Fibroblast of skin of back (primary cell): ENCODE measurements at regions not wholly inside any gene's neighbourhood (a gene's known extent, or its start where the extent isn't known, plus 50 kb on each side); places are given as distances from the start of the nearest gene placed in this dataset.
A peak's percentile ranks its signal among the peaks of the same experiment; 100 is the strongest.
"Not testable (repeated sequence)": the region's sequence is repeated elsewhere in the genome, so short reads cannot be mapped to it uniquely, and the experiment has no call there.

Experiments
- DNase-seq: peaks from one replicate; pipeline ENCODE4 v3.0.0-alpha.2; 2013

GRCh38 chr2:131639001-131639620 lies 111.4 kb downstream of the CCDC74A start:
- not testable (repeated sequence) for DNase-seq

DNA sequence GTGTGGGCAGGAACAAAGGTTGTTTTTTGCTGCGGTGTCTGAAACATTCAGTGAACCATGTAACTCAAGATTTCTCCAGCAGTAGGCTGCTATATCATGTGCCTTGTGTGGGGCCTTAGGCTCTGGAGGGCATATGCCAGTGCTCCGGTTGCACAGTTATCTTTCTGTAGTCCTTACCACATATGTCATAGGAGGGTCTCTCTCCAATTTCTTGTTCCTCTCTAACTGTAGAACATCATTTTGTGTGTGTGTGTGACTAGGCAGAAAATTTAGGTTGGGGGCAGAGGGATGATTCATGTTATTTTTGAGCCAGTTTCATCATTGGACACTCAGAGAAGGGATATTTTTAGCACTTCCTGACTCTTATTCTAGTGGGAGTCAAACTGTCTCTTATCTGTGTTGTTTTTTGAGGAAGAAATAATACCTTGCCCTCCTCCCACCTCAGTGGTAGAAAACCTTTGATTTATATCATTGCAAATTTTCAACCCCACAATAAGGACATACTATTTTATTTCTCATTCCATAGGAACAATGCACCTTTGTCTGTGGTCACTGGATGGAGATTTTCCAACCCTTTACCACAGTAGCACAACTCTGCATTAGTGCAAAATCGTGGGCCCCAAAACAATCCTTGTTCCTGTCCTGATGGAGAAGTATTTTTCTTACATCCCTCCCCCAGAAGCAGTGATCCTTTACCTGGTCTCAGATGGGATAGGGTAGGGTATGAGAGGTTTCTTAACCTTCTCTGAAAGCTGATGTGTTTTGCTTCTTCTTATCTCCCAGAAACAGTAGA lies 113.9 kb downstream of the CCDC74A start:
- DNase-seq: peak; percentile 80

DNA sequence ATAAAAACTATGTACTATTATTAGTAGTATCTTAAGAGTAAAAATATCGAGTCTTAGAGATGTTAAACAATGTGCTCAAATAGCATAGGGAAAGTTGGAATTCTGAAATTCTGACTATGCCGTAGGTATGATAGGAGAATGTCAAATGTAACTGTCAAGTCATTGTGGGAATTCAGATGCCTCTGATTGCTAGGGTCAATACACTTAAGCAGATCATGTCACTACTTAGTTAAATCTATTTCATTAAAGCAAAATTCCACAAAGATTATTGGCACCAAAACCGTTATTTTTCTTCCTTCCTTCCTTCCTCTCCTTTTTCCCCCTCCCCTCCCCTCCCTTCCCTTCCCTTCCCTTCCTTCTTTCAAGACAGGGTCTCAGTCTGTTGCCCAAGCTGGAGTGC lies 115.5 kb downstream of the CCDC74A start:
- DNase-seq: not testable (repeated sequence)

DNA sequence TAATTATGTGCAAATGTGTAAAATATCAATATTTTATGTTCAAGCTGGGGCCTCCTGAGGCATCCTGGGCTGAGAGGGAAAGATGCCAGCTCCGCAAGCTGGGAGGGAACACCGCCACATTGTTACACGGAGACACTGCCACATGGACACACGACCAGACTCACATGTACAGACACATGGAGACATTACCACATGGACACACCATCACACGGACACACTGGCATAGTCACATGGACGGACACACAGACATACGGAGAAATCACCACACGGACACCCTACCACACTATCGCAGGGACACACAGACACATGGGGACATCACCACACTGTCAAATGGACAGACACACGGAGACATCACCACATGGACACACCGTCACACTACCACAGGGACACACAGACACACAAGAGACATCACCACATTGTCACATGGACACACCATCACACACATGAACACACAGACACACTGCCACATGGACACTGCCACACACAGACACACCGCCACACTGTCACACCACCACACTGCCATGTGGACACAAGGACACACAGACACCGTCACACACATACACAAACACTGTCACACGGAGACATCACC lies 117.6 kb downstream of the CCDC74A start:
- no peak for DNase-seq

- DNase-seq: not testable (repeated sequence)
Observed at GRCh38 chr2:131646220-131646619, 118.5 kb downstream of the CCDC74A start.

DNA sequence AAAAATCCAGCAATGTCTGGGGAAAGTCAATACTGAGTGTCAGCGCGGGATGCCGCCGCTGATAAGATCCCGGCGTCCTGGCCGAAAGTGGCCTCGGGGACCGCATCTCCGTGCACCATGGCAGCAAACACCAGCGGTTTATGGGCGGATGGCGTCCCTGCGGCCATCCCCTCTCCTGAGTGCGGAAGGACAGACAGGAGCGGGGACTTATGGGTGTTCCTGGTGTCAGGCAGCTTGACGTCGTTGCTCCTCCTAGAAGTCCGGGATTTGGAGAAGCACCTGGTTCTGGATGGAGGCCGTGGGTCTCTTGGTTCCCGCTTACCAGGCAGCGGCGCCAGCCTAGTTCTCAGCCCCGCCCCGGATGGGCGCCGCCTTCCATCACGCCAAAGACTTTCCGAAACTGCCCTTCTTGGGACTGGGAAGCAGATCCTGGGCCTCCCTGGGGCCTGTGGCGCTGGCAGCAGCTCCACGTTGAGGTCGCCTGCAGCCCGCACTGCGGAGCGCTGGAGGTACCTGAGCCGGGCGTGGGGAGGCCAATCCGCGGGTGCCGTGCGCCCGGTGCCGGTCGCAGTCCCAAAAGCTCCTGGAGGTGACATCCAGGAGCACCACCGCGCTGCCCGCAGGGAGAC lies 119.1 kb downstream of the CCDC74A start:
- no peak for DNase-seq

GRCh38 chr2:131648565-131648964 lies 120.9 kb downstream of the CCDC74A start:
- not testable (repeated sequence) for DNase-seq

- DNase-seq: not testable (repeated sequence)
Observed at GRCh38 chr2:131652246-131652645, 124.6 kb downstream of the CCDC74A start.

DNA sequence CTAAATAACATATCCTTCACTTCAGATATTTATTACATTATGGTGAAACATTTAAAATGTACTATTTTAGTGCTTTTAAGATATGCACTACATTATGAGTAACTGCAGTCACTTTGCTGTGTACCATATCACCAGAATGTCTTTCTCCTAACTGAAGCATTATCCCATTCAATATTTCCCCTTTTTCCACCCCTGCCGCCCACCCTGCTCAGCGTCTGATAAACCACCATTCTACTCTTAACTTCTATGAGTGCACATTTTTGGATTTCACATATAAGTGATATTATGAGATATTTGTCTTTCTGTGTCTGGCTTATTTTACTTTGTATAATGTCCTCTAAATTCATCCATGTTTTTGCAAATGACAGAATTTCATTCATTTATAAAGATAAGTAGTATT lies 126.4 kb downstream of the CCDC74A start:
- DNase-seq: not testable (repeated sequence)

DNA sequence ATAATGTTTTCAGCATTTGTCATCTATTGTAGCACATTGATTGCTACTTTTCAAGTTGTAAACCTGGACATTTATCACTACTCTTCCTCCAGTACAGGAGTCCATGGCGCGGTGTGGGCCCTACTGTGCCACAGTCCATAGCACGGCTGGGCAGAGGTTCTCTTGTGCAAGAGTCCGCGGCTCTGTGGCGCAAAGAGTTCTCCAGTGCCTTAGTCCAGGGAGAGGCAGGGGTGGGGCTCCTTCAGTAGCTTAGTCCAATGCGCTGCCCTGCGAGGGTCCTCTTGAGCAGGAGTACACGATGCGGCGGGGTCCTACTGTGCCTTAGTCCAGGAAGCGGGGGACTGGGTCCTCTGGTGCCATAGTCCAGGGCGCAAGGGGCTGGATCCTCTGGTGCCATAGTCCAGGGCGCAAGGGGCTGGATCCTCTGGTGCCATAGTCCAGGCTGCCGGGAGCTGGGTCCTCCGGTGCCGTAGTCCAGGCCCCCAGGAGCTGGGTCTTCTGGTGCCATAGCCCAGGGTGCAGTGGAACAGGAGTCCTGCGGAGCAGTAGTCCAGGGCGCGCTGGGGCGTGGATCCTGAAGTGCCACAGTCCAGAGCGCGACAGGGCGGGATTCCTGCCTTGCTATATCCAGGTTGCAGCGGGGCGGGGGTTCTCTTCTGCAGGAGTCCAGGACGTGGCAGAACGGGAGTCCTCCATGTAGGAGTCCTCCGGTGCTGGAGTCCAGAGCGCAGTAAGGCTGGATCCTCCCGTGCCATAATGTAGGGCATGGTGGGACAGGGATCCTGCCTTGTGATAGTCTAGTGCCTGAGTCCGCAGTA lies 129.3 kb downstream of the CCDC74A start:
- DNase-seq: no peak

- DNase-seq: no peak
Observed at GRCh38 chr2:131657895-131658768, 130.4 kb downstream of the CCDC74A start.

GRCh38 chr2:131658769-131659131 lies 131.1 kb downstream of the CCDC74A start:
- DNase-seq: no peak

DNA sequence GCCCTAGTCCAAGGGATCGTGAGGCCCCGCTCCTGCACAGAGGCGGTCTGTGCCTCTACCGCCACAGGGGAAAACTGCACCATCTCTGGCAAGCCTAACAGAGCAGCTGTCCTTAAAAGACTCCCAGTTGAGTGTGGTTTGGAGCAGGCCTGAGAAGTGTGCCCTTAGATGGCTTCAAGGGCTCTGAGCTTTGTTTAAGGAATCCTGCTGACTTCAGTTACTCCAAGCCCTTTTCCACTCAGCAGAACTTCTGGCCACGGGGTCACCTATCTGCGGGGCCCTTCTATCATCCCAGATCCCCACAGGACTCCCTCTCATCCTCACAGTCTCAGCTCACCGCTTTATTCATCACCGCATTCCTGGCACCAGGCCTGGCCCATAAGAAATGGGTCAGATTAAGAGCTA lies 131.5 kb downstream of the CCDC74A start:
- DNase-seq: no peak

DNA sequence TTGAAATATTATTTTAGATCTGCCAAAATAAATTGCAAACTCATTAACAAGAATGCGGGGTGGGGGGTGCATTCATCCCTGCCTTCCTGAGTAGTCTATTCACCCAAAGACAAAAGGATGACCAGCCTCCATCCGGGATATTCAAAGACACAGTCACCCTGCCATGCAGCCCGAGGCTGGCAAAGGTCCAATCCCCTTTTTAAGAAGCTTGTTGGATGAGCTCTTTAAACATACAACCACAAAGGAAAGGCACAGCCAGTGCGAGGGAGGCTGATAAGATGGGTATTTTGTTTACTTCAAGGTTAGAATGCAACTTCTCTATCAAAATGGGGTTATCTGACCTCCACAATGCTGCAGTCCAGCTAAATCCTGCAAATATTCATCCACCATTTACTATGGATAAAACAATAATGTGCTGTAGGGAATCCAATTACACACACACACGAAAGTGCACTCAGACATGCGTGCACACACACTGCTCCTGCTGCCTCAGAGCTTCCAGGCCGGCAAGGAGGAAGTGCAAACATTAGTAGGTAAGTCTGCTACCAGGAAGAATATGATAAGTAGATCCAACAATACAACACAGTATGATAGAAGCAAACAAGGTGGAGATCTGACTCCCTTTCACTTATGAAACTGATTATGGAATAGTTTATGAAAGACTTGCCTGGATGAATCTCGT lies 133.6 kb downstream of the CCDC74A start:
- DNase-seq: not testable (repeated sequence)

DNA sequence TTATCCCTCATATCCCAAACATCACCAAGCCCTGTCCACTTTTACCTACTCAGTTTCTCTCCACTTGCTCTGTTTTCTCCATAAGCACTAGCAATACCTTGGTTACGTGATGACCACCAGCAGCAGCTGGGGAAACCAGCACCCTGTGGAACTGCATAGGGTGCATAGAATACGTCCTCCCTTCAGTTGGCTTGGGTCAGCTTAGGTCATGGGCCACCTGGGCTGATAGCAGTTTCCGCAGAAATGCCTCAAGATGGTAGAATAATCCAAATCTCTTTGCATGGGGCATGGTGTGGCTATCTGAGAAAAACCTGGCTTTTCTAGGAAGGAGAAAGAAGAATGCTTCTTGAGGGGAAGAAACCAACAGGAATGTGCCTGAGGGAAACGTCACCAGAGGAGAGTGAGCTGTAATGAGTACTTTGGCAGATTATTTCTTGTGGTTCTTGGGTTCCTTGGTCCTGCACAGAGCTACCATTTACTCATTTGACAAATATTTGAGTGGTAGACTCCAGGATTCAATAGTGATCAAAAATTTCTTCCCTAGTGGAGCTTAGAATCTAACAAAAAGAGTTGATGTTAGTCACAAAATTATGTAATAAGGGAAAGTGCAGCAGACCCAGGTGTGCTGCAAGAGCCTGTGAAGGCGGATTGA lies 134.3 kb downstream of the CCDC74A start:
- DNase-seq: peak; percentile 61

GRCh38 chr2:131663501-131663900 lies 135.8 kb downstream of the CCDC74A start:
- not testable (repeated sequence) for DNase-seq

DNA sequence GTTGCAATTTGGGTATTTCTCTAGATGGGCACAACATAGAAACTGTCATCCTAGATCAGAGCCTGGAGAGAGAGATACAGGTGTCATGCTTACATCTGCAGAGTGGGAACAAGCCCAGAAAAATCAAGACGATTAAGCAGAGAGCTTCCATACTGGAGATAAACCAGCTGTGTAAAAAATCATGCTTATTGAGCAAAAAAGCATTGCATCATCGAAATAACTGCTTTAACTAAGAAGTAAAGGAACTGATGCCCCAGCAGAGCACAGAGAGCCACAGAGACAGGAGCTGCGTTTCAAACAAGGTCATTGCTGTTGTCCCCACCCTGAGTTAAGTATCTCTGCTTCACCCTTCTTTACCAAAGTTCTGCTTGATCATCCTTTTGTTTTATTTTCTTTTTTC lies 138.0 kb downstream of the CCDC74A start:
- not testable (repeated sequence) for DNase-seq

DNA sequence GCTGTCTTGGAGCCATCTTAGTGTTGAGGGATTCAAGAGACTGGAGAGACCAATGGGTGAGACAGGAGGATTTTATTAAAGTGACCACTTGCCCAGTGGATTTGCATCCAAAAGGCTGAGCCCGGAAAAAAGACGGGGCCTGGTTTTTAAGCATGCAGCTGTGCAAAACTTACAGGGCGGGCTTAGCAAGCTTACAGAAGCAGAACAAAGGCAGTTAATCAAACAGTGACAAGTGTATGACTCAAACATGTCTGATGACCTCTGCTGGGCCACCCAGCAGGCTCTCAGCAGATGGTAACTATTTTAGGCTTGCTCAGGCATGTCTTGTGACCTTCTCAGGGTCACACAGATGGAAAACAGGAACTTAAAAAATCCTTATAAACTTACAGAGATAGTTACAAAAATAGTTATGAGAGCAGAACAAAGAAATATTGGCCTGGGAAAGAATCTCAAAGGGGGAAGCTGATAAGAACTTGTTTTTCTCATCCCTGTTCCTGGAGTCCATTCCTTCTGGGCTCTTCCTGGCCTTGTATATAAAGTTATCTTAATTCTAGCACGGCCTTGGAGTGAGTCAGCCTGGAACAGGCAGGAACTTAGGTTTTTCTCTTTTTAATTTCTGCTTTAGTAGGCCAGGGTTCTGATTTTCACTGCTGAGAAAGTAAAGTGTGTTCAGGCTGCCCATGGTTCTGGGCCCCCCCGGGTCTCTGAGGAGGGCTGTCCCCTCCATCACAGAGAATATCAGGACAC lies 141.3 kb downstream of the CCDC74A start:
- DNase-seq: peak; percentile 93

- not testable (repeated sequence) for DNase-seq
Observed at GRCh38 chr2:131671841-131672470, 144.3 kb downstream of the CCDC74A start.
